ENCODE measurements at regions not wholly inside any gene's neighbourhood (a gene's known extent, or its start where the extent isn't known, plus 50 kb on each side); places are given as distances from the start of the nearest gene placed in this dataset.
A peak's percentile ranks its signal among the peaks of the same experiment; 100 is the strongest.
"Not testable (repeated sequence)": the region's sequence is repeated elsewhere in the genome, so short reads cannot be mapped to it uniquely, and the experiment has no call there.

- DNase-seq = no peak
Observed at GRCh38 chr5:102554082-102554481, 55.3 kb upstream of the SLCO6A1 start.

GRCh38 chr5:102554728-102555127, 55.9 kb upstream of the SLCO6A1 start:
- no peak for DNase-seq

- DNase-seq = peak; percentile 33
Observed at GRCh38 chr5:102561894-102562760, 63.3 kb upstream of the SLCO6A1 start.

- DNase-seq = no peak
Observed at GRCh38 chr5:102570747-102571146, 71.9 kb upstream of the SLCO6A1 start.

GRCh38 chr5:102578362-102578761, 79.6 kb upstream of the SLCO6A1 start:
- DNase-seq = no peak

- DNase-seq = no peak
Observed at GRCh38 chr5:102579379-102579778, 80.6 kb upstream of the SLCO6A1 start.

GRCh38 chr5:102581011-102581410, 82.2 kb upstream of the SLCO6A1 start:
- DNase-seq = no peak

GRCh38 chr5:102582696-102583095, 83.9 kb upstream of the SLCO6A1 start:
- DNase-seq = no peak

GRCh38 chr5:102583276-102584124, 84.7 kb upstream of the SLCO6A1 start:
- no peak for DNase-seq

GRCh38 chr5:102589661-102590060, 90.9 kb upstream of the SLCO6A1 start:
- DNase-seq = no peak

GRCh38 chr5:102590467-102590866, 91.7 kb upstream of the SLCO6A1 start:
- no peak for DNase-seq

GRCh38 chr5:102591650-102592049, 92.8 kb upstream of the SLCO6A1 start:
- peak; percentile 14 for DNase-seq

GRCh38 chr5:102592586-102592985, 93.8 kb upstream of the SLCO6A1 start:
- DNase-seq = not testable (repeated sequence)

GRCh38 chr5:102594192-102594591, 95.4 kb upstream of the SLCO6A1 start:
- DNase-seq = no peak

- no peak for DNase-seq
Observed at GRCh38 chr5:102595332-102595731, 96.5 kb upstream of the SLCO6A1 start.

- DNase-seq = no peak
Observed at GRCh38 chr5:102596113-102596512, 97.3 kb upstream of the SLCO6A1 start.

GRCh38 chr5:102596951-102597350, 98.2 kb upstream of the SLCO6A1 start:
- no peak for DNase-seq

- no peak for DNase-seq
Observed at GRCh38 chr5:102599289-102599688, 100.5 kb upstream of the SLCO6A1 start.

- no peak for DNase-seq
Observed at GRCh38 chr5:102600964-102601363, 102.2 kb upstream of the SLCO6A1 start.

- DNase-seq = no peak
Observed at GRCh38 chr5:102603670-102604069, 104.9 kb upstream of the SLCO6A1 start.

GRCh38 chr5:102608414-102608813, 109.6 kb upstream of the SLCO6A1 start:
- no peak for DNase-seq

- no peak for DNase-seq
Observed at GRCh38 chr5:102611312-102611711, 112.5 kb upstream of the SLCO6A1 start.

- DNase-seq = no peak
Observed at GRCh38 chr5:102613661-102614060, 114.9 kb upstream of the SLCO6A1 start.

All from stimulated activated CD4-positive, alpha-beta T cell treated with anti-CD3 and anti-CD28 coated beads, Interleukin-15, amount 100 ng/mL, for 24 hours (primary cell).